ENCODE measurements at regions not wholly inside any gene's neighbourhood (a gene's known extent, or its start where the extent isn't known, plus 50 kb on each side); places are given as distances from the start of the nearest gene placed in this dataset.

DNA sequence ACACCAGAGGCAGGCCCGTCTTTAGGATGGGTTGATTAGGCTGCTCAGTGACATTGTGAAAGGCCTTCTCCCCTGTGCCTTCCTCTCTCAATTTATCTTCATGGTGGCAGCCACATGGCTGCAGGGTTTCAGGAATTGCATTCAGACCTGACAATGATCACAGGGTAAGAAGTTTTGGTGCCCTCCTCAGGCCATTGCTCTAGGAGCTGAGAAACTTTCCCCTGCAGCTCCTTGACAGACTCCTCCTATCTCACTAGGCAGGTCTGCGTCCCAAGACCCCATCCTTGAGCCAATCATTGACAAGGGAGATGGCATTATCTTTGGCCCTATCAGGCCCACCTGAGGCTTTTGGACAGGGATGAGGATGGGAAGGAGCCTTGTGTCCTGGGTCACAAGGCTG, 57.4 kb upstream of the ANO4 start (continued):
- TF ChIP-seq, protein P1, sequence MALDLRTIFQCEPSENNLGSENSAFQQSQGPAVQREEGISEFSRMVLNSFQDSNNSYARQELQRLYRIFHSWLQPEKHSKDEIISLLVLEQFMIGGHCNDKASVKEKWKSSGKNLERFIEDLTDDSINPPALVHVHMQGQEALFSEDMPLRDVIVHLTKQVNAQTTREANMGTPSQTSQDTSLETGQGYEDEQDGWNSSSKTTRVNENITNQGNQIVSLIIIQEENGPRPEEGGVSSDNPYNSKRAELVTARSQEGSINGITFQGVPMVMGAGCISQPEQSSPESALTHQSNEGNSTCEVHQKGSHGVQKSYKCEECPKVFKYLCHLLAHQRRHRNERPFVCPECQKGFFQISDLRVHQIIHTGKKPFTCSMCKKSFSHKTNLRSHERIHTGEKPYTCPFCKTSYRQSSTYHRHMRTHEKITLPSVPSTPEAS (tag by site-specific recombination; IDR thresholded peaks at IDR 0.05) = no peak
- TF ChIP-seq KLF1 (tag by site-specific recombination; IDR thresholded peaks at IDR 0.05) (no peak), ZNF416 (tag by site-specific recombination; IDR thresholded peaks at IDR 0.05) (no peak)

DNA sequence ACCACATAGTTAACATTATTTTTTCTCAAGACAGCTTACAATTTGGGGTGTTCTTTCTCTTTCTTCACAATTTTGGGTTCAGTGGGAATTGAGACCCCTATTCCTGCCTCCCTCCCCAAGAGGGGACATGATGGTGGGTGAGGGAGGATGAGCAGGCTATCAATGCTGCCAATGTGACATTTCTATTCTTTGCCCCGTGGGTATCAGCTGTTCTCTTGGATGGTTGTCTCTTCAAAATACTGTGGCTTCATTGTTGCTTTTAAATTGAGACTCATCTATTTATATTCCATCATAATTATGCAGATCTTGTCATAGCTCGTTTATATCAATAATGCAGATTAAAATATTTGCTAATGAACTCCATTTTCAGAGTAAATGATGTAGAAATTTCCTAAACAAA, 56.5 kb upstream of the ANO4 start:
- no peak overlapping the region for H3K27ac ChIP-seq (ENCODE audit: extremely low read depth, low read depth, low read length)
- H3K4me1 ChIP-seq (ENCODE audit: control insufficient read depth, insufficient read depth, low read length) = no peaks in the 10 kb centered on the region
- no peak overlapping the region for H3K4me3 ChIP-seq (ENCODE audit: low read depth, low read length)
- ChIA-PET CTCF (interaction anchor here (2.0 kb wide), 1 partner anchor 66 kb away, joined by 7 read pairs; no protein-coding TSS in a partner anchor), POLR2A (no interaction called here)
- no peaks in the 10 kb centered on the region for H3K36me3 ChIP-seq (ENCODE audit: control insufficient read depth in 2 of 2, insufficient read depth in 1 of 2, low read length in 2 of 2)
- H3K9me3 ChIP-seq (ENCODE audit: control insufficient read depth, insufficient read depth, low read depth, low read length) = no peaks in the 10 kb centered on the region
- no peak for TF ChIP-seq ZNF19 (tag by site-specific recombination; IDR thresholded peaks at IDR 0.05; ENCODE audit: low read depth)
- TF ChIP-seq ZNF302 (tag by site-specific recombination; IDR thresholded peaks at IDR 0.05; ENCODE audit: low read depth) = no peak
- TF ChIP-seq ZNF274 (IDR thresholded peaks at IDR 0.05; ENCODE audit: low read length) = no peak
- no peak for TF ChIP-seq ZNF274 (tag by site-specific recombination; IDR thresholded peaks at IDR 0.05; ENCODE audit: borderline replicate concordance)
- no peak for TF ChIP-seq ZBTB21 (tag by site-specific recombination; IDR thresholded peaks at IDR 0.05)
- no peak for TF ChIP-seq HOXD13 (CRISPR knock-in tag; IDR thresholded peaks at IDR 0.05; ENCODE audit: borderline replicate concordance)
- no peak for TF ChIP-seq ZNF585B (tag by site-specific recombination; IDR thresholded peaks at IDR 0.05)
- TF ChIP-seq ZBTB20 (tag by site-specific recombination; IDR thresholded peaks at IDR 0.05) = no peak
- TF ChIP-seq OVOL3 (tag by site-specific recombination; IDR thresholded peaks at IDR 0.05) = no peak
- TF ChIP-seq PRDM1 (tag by site-specific recombination; IDR thresholded peaks at IDR 0.05) = no peak
- TF ChIP-seq ZNF747 (tag by site-specific recombination; IDR thresholded peaks at IDR 0.05) = no peak
- TF ChIP-seq, protein P1 (tag by site-specific recombination; IDR thresholded peaks at IDR 0.05) = no peak
- TF ChIP-seq ZNF133 (tag by site-specific recombination; IDR thresholded peaks at IDR 0.05) = no peak
- no peak for TF ChIP-seq ZNF843 (tag by site-specific recombination; IDR thresholded peaks at IDR 0.05)
- TF ChIP-seq ZNF132 (tag by site-specific recombination; IDR thresholded peaks at IDR 0.05; ENCODE audit: borderline replicate concordance) = no peak
- TF ChIP-seq ZSCAN30 (tag by site-specific recombination; IDR thresholded peaks at IDR 0.05) = no peak
- no peak for TF ChIP-seq ZNF266 (tag by site-specific recombination; IDR thresholded peaks at IDR 0.05; ENCODE audit: low read depth)
- TF ChIP-seq, protein P2, sequence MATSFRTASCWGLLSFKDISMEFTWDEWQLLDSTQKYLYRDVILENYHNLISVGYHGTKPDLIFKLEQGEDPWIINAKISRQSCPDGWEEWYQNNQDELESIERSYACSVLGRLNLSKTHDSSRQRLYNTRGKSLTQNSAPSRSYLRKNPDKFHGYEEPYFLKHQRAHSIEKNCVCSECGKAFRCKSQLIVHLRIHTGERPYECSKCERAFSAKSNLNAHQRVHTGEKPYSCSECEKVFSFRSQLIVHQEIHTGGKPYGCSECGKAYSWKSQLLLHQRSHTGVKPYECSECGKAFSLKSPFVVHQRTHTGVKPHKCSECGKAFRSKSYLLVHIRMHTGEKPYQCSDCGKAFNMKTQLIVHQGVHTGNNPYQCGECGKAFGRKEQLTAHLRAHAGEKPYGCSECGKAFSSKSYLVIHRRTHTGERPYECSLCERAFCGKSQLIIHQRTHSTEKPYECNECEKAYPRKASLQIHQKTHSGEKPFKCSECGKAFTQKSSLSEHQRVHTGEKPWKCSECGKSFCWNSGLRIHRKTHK (tag by site-specific recombination; IDR thresholded peaks at IDR 0.05) = no peak
- TF ChIP-seq ZNF324 (tag by site-specific recombination; IDR thresholded peaks at IDR 0.05) = no peak
- TF ChIP-seq, protein P3, sequence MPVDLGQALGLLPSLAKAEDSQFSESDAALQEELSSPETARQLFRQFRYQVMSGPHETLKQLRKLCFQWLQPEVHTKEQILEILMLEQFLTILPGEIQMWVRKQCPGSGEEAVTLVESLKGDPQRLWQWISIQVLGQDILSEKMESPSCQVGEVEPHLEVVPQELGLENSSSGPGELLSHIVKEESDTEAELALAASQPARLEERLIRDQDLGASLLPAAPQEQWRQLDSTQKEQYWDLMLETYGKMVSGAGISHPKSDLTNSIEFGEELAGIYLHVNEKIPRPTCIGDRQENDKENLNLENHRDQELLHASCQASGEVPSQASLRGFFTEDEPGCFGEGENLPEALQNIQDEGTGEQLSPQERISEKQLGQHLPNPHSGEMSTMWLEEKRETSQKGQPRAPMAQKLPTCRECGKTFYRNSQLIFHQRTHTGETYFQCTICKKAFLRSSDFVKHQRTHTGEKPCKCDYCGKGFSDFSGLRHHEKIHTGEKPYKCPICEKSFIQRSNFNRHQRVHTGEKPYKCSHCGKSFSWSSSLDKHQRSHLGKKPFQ (tag by site-specific recombination; IDR thresholded peaks at IDR 0.05) = no peak
- TF ChIP-seq YY2 (tag by site-specific recombination; IDR thresholded peaks at IDR 0.05) = no peak
